HG03571 (cell line): ENCODE measurements at regions not wholly inside any gene's neighbourhood (a gene's known extent, or its start where the extent isn't known, plus 50 kb on each side); places are given as distances from the start of the nearest gene placed in this dataset.
"Not testable (repeated sequence)": the region's sequence is repeated elsewhere in the genome, so short reads cannot be mapped to it uniquely, and the experiment has no call there.

Experiments used
- ATAC-seq: cut with Tn5 transposase; IDR thresholded peaks from one replicate; pipeline ENCODE4 v1.9.1; 2021; ENCODE audit not compliant: unreplicated experiment

DNA sequence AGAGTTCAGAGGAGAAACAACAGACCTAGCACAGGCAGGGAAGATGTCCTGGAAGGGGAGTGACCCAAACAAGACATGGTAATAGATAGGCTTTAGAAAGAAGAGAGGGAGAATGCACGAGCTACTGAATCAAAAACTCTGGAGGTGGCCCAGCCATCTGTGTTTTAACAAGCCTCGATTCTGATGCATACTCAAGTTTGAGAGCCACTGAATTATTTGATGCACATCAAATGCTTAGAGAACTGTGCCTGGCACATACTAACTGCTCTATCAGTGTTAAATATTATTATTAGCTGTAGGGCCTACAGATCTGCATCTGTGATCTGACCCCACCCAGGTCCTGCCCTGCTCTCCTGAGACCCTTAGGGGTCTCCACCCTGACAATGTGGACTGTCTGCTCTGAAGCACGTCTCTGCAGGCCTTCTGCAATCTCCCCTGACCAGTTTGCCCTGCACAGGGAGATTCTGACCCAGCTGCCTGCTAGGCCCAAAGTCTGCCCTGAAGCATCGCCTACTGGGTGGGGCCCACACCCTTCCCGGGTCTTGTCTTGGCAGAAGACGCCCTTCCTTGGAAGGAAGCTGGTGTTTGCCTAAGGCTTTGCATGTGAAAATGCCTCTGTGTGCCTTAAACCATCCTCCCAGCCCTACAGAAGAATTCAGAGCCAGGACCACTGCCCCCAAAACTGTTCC, 201.5 kb upstream of the KLF3 start:
- ATAC-seq = no peak

DNA sequence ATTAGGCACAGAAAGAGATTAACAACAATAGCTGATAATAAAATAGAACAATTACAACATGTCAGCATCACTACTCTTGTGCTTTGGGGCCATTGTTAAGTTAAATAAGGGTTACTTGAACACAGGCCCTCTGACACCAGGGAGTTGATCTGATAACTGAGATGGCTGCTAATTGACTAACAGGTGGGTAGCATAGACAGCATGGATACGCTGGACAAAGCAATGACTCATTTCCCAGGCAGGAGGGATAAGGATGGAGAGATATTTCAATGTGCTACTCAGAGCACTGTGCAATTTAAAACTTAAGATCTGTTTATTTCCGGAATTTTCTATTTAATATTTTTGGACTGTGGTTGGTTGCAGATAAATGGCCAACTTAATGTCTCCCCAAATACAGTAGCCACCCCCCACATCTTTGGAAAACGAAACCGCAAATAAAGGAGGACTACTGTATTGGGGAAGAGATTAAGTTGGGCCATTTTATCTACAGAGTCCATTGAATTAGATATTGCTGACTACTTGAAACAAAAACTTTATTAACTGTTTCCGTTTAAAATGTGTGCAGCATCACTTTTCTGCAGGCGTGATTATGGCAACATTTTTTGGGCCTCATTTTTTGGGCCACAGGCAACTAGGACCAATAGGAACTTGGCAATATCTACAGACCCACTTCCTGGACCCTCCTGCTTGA, 200.6 kb upstream of the KLF3 start:
- ATAC-seq = no peak

DNA sequence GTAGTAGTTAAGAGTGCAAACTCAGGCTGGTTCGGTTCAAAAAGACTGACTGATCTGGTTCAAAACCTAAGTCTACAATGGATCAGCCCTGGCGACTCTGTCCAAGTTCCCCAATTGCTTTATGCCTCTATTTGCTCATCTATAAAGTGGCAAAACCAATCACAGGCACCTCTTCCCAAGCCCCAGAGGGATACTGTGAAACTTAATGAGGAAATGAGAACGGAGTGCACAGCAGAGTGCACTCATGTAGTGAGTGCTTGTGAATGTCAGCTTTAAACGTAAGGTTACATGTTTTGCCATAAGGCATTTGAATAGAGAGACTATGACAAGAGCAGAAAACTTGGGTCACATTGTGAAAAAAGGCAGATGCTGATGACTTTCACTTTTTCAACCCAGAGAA, 199.7 kb upstream of the KLF3 start:
- ATAC-seq = no peak

DNA sequence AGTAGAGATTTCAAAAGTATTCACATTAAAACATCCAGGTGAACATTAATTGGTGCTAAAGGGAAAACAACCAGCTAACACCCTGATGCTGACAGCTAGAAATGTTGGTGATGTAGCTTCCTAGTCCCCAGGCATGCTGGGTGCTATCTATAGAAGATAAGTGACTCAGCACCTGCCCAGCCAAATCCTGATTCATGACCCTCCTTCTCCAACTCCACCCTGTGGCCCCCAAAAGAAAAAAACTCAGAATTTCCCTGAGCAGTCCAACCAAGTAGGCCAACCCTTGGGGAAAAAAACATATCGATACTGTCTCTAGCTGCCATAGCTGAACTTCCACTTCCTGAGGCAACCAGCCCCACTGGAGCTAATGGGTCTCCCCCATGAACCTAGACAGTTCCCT, 197.6 kb upstream of the KLF3 start:
- no peak for ATAC-seq

DNA sequence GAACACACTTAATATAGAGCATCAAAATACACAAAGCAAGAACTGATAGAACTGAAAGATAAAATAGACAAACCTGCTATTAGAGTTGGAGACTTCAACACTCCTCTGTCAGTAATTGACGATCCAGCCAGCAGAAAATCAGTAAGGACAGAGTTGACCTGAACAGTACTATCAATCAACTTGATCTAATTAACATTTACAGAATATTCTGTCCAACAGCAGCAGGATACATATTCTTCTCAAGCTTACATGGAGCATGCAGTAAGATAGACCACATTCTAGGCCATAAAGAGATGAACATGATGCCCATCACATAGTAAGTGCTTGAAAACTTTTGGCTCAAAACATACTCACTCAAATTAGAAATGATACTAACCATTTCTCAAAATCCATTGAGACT, 196.7 kb upstream of the KLF3 start:
- ATAC-seq = no peak

DNA sequence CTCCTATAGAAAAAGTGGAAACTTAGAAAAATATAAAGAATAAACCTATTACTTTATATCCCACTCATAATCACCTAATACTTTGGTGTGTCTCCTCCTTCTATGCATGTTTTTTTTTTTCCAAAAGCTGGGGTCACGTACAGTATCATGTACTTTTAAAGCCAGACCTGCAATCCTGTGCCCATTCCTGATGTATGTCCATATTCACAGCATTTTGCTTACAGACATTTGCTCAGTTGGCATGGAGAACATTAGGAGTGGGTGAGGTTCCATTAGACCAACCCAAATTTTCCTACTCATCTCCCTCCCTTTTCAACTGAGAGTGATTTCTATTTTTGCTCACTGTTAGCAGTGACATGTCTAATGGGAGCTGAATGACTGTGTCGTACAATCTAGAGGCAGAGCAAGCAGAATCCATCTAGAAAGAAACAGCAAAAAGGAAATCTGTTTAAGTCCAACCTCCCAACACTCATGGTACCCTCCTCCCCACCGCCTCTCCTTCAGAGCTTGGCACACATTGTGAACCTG, 195.6 kb upstream of the KLF3 start:
- ATAC-seq = no peak

DNA sequence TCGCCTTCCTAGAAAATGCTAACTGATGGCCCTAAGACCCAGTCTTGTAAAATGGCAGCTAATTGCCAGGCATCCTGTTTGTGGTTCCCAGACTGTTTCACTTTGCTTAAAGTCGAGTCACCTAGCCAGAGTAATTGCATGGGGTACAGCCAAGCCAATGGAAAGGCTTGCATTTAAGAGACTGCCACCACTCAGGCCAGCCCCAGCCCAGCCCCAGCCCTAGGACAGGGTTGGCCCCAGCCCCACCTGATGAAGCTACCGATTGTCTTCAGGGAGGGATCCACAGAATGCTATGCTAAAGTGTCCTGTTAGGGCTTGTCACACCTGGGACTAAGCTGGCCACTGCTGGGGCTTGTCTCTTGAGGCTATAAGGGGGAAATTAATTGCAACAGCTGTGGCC, 194.6 kb upstream of the KLF3 start:
- no peak for ATAC-seq

DNA sequence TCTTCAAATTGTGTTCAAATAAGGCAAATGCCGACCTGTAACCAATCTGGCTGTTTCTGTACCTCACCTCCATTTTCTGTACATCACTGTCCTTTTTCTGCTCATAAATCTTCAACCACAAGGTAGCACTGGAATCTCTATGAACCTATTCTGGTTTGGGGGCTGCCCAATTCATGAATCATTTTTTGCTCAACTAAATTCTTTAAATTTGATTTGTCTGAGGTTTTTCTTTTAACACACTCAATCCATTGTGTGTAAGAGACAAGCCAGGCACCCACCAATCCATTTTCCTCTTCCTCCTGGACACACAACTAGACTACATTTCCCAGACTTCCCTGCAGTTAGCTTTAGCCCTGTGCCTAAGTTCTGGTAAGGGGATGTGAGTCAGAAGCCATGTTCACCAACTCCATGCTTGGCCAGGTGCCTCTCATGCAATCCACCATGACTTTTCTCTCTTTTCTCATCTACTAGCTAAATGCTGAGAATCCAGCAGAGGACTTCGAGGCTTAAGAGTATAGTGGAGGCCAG, 193.2 kb upstream of the KLF3 start:
- no peak for ATAC-seq

DNA sequence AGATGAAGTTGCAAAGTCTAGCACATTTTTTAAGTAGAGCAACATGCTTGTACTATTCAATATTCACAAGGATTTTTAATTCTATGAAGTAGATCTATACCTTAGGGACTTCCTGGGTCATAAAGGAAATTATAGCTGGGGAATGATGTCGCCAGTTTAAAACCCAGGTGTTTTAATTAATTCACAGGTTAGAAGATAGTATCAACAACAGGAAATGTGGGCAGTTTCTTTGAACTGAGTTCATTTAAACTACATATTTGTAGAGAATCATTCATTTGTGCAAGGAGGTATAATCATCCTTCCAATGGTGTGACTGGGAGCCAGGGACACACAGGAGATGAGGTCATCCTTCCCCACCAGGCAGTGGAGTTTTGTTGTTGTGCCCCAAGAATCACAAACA, 181.3 kb upstream of the KLF3 start:
- ATAC-seq = no peak

DNA sequence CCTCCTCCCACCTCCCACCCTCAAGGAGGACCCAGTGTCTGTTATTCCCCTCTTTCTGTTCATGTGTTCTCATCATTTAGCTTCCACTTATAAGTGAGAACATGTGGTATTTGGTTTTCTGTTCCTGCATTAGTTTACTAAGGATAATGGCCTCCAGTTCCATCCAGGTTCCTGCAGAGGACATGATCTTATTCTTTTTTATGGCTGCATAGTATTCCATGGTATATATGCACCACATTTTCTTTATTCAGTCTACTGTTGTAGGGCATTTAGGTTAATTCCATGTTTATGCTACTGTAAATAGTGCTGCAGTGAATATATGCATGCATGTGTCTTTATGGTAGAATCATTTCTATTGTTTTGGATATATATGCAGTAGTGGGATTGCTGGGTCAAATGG, 180.4 kb upstream of the KLF3 start:
- ATAC-seq = not testable (repeated sequence)

DNA sequence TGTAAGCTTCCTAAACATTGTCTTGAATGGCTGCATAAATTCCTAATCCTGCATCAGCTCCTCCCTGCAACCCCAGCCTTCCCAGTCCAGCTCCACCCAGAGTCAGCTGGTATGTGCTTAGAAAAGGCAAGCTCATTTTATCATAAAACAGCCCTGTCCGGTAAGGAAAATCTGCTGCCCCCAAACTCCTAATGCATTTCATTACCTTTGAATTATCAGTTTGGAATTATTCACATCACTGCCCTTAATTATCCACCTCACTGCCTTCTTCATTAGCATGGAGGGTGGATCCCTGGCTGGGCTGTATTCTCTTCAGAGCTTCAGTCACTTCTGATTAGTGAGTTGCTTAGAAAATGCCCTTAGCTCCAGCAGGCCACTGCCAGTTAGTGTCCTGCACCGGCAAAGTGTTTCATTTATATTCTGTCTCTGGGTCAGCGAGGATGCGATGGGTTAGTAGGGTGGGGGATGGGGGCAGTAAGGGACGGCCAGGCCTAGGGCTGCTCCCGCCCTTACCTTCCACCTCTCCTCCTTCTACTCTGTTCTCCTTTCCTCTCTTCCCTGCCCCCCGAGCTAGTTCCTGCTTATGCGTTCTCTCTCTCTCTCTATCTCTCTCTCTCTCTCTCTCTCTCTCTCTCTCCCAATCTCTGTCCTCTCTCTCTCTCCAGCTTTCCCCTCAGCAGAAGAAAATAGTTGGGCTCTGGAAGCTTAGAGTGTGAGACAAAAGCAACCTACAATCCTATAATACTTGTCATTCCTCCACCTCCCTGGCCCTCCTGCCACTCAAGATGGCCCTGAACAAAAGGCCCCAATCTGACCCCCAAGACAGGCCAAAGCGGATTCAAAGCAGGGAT, 174.8 kb upstream of the KLF3 start:
- no peak for ATAC-seq

DNA sequence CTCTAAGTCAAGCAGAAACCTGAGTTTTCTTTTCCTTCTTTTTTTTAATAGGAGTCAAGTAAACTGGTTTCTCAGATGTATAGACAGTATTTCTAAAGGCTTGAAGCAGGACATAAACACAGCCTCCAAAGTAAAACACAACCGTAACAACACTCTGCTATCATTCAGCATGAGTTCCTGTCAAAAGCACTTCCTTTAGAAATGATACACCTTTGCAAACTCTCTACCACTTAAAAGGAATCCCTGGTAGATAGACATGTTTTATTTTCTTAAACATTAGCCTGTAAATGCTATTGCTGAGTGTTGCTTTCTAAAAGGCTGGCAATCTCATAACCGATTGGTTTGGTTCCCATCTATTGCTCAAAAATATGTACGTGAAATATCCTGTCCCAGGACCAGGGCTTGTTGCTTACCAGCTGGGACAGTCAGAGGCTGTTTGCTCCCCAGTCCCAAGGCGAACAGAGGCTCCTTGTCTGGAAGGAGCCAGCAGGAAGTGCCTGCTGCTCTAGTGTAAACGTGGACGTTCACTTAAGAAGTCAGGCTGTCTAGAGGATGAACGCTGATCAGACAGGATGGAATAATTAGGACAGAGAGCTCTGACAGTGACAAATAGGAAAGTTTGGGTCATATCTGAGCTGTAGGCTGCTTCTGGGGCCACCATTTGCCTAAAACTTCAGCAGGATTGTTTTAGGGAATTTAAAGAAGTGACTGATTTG, 173.9 kb upstream of the KLF3 start:
- ATAC-seq = no peak

DNA sequence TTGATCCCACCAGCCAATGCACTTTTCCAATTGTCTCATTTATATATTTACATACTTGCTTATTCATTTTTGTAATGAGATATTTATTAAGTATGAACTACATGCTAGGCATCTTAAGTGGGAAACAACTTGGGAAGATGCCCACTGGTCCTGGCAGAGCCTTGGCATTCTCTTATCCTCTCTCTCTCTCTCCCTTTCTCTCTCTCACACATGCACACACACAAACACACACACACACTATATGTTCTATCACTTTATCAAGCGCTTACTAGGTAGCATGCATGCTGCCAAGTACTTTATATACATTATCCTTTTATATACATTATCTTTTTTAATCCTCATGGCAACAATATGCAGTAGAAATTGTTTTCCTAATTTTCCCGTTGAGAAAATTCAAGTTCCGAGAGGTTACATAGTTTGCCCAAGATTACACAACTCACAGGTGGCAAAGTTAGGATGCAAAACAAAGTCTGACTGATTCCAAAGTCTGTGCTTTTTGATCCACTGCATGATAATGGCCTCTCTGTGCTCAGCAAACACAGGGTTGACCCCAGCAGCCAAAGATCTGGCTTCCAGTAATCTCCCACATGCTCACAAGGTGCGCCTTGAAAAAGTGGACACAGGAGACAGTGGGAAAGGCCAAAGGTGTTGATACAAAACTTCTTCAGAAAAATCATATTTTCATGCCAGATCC, 173.1 kb upstream of the KLF3 start:
- no peak for ATAC-seq

DNA sequence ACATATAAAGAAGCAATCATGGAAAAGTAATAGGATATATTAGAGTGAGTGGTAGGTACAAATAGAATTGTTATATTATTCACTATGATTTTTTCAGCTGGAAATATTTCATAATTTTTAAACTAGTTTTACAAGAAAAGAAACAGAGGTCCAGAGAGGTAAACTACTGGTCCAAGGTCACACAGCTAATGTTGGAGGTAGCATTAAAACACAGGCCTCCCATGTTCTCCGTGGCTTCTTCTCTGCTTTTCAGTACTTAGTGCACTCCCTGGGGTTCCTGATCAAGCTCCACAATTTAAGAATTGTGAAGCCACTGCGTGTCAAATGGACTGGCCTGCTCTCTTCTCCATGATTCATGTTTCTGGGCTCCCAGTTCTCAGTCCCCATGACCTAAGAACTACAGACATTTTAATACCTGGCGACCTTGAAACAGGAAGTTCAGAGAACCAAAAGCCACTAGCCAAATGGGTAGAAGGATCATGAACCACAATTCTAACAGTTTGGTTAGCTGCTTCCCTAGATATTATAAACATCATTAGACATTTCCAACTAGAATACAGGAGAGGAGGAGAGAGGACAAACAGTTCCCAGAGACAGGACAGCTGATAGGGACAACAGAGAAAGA, 172.0 kb upstream of the KLF3 start:
- no peak for ATAC-seq

DNA sequence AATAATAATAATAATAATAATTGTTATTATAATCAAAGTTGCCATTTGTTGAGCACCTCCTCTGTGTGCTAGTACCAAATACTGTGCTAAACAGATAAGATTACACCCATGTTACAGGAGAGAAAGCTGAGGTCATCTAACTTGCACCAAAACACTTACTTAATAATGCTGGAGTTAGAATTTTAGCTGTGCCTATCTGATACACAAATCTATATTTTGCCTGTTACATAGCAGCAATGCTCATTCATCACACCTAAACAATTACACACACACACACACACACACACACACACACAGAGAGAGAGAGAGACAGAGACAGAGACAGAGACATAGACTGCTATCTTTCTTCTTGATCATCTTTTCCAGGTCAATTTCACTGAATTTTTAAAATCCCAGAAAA, 170.9 kb upstream of the KLF3 start:
- no peak for ATAC-seq

DNA sequence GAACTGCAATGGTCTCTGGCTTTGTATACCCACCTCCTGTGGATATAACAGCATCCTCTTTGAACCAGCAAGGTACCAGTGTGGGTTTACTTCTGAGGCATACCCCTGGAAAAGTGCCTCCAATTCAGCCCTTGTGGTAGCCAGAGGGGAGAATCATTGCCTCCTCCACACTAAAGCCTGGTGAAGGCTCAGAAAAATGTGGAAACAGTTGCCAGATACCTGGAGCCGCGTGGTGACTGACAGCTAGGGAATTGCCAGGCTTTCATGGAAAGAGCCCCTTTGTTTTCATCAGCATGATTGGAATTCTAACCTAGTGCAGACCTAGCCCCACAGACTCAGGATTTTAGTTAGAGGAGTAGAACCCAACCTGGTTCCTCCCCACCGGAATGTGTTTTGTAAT, 168.6 kb upstream of the KLF3 start:
- ATAC-seq = no peak

DNA sequence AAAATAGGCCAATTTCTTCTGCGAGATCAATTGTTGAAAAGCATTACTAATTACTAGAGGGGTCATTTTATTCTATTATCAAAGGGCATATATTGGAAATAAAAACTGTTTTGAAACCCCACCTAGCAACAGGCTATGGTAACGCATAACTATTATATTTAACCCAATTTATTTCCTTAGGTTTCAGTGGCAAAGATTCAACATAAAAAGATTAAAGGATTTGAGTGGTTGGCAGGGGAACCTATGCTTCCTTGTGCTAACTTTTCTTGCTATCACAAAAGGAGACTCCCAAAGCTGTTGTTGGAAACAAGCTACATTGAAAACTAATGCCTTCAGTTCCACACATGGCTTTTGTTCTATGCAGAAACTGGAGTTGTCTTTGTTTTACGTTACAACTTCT, 166.9 kb upstream of the KLF3 start:
- ATAC-seq = no peak

DNA sequence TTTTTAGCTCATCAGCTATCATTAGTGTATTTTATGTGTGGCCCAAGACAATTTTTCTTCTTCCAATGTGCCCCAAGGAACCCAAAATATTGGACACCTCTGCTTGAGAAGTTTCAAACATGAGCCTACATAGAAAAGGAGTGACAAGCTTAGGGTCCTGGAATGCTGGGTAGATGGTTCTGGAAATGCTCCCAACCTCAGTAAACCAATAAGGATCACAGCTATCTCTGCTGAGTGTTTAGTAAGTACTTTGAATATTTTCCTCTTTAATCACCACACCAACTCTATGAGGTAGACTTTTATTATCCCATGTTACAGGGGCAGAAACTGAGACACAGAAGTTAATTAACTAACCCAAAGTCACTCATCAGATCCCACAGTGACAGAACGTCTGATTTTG, 164.9 kb upstream of the KLF3 start:
- ATAC-seq = no peak

DNA sequence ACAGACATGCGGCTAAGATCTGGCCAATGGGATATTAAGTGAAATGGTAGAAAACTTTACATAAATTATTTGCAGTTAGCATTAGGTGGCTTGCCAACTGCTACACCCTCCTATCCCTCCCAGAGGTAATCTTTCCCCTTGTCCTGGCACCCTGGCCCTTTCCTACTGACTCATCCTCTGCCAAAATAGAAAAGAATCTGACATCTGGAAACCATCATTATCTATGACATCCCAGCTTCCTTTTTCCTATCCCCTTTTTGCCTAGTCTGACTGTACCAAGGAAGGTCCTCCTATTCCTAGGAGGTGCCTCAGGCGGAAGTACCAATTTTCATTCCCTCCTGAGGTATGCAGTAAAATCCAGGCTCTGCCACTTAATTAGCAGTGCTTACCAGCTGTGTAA, 163.6 kb upstream of the KLF3 start:
- no peak for ATAC-seq

DNA sequence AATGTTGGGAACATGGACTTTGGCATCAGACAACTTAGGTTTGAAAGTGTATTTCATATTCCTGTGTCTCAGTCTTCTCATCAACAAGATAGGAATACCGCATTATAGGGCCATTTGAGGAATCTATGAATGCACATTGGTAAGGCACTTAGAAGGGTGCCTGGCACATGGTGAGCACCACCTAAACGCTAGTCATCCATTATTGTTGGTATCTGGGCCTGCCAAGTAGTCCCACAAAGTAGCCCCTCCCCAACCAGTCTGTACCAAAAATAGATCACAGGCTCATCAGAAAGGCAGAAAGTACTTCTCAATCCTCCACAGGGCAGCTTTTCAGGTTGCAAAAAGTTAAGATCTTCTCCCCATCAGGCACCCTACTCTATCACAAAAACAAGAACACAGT, 162.3 kb upstream of the KLF3 start:
- no peak for ATAC-seq
